ENCODE measurements at regions not wholly inside any gene's neighbourhood (a gene's known extent, or its start where the extent isn't known, plus 50 kb on each side); places are given as distances from the start of the nearest gene placed in this dataset.

DNA sequence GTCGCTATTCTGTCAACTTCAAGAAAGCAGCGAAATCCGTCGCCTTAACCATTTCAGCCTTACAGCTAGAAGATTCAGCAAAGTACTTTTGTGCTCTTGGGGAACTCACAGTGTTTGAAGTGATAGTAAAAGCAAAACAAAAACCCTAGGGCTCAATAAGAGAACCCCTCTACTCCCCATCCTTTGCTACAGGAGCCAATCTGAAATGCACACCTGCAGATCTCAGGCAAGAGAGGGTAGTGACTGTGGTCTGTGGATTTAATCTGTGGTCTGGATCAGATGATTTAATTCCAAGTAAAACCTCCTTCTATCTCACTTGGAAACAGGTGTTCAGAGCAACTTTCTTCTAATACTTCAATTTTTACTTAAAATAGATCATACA, 422.9 kb upstream of the OR4E1 start:
- ChIA-PET POLR2A (no interaction called here), CTCF (interaction anchor here (0.7 kb wide), 1 partner anchor 26 kb away, joined by 3 read pairs; no protein-coding TSS in a partner anchor)
- DNase-seq (ENCODE audit: low read depth, low spot score) = no peak
- TF ChIP-seq, protein P1, sequence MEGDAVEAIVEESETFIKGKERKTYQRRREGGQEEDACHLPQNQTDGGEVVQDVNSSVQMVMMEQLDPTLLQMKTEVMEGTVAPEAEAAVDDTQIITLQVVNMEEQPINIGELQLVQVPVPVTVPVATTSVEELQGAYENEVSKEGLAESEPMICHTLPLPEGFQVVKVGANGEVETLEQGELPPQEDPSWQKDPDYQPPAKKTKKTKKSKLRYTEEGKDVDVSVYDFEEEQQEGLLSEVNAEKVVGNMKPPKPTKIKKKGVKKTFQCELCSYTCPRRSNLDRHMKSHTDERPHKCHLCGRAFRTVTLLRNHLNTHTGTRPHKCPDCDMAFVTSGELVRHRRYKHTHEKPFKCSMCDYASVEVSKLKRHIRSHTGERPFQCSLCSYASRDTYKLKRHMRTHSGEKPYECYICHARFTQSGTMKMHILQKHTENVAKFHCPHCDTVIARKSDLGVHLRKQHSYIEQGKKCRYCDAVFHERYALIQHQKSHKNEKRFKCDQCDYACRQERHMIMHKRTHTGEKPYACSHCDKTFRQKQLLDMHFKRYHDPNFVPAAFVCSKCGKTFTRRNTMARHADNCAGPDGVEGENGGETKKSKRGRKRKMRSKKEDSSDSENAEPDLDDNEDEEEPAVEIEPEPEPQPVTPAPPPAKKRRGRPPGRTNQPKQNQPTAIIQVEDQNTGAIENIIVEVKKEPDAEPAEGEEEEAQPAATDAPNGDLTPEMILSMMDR (IDR thresholded peaks at IDR 0.05; ENCODE audit: insufficient read depth, low read length, missing control alignments) = no peak
- no peak overlapping the region for H3K4me3 ChIP-seq (ENCODE audit: low read depth, low read length)

DNA sequence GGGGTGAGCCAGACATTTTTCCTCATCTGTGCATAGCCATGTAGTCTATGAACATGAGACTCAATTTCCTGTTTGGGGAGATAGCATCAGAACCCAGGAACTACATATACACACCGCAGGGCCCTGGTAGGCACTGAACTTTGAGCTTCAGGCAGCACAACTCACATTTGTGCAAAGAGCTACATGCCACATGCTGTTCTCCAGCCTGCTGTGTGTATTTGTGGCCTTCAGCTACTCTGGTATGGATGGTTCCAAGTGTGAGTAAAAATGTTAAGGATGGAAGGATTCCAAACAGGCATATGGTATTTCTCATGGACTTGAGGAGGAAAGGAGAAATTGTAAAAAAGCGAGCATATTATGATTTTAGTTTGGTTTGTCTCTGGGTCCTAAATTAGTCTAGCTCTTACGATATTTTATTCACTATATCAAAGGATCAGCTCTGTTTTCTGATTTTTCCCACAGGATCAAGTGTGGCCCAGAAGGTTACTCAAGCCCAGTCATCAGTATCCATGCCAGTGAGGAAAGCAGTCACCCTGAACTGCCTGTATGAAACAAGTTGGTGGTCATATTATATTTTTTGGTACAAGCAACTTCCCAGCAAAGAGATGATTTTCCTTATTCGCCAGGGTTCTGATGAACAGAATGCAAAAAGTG, 422.4 kb upstream of the OR4E1 start:
- H3K4me3 ChIP-seq (ENCODE audit: low read depth, low read length) = no peak overlapping the region
- TF ChIP-seq, protein P1 (IDR thresholded peaks at IDR 0.05; ENCODE audit: insufficient read depth, low read length, missing control alignments) = no peak
- ChIA-PET POLR2A (no interaction called here), CTCF (interaction anchor here (0.7 kb wide), 1 partner anchor 26 kb away, joined by 3 read pairs; no protein-coding TSS in a partner anchor)
- no peak for DNase-seq (ENCODE audit: low read depth, low spot score)

DNA sequence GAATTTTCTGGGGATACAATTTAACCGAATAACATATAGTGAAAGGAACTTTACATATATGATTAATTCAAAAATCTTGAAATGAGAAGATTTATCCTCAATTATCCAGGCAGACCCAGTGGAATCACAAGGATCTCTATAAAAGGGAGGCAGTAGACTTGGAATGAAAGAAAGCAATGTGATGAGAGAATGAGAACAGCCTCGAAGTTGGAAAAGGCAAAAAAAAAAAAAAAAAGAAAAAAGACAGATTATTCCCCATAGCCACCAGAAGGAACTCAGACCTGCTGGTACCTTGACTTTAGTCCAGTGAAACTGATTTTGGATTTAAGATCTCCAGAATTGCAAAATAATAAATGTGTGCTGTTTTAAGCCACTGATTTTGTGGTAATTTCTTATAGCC, 416.3 kb upstream of the OR4E1 start:
- ChIA-PET POLR2A (no interaction called here), CTCF (no interaction called here)
- H3K4me3 ChIP-seq (ENCODE audit: low read depth, low read length) = no peak overlapping the region
- TF ChIP-seq, protein P1 (IDR thresholded peaks at IDR 0.05; ENCODE audit: insufficient read depth, low read length, missing control alignments) = no peak
- no peak for DNase-seq (ENCODE audit: low read depth, low spot score)

DNA sequence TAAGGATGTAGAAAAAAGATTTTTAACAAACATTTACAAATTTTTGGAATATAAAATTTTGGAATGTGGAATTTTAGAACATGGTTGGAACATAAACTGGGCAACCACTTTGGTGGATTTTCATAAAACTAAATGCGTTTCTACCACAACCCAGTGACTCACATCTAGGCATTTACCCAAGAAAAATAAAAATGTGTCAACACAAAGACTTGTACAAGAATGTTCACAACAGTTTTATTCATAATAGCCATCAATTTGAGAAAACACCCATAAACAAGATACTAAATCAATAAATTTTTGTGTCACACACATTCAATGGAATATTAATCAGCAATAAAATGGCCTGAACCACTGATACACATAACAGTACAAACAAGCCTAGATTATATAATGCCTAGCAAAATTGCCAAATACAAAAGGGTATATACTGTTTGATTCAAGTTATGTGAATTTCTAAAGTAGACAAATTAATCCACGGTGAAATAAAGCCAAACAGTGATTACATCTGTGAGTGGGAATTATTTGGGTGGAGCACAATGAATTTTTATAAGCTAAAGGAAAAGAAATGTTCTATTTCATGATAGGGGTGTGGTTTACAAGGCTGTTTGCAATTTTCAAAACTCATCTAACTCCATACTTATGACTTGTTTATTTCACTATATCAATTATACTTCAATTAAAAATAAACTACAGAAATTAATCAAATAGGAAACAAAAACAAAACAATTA, 415.2 kb upstream of the OR4E1 start:
- POLR2A ChIA-PET = no interaction called here
- TF ChIP-seq, protein P1 (IDR thresholded peaks at IDR 0.05; ENCODE audit: insufficient read depth, low read length, missing control alignments) = no peak
- CTCF ChIA-PET = no interaction called here
- no peak for DNase-seq (ENCODE audit: low read depth, low spot score)
- no peak overlapping the region for H3K4me3 ChIP-seq (ENCODE audit: low read depth, low read length)

DNA sequence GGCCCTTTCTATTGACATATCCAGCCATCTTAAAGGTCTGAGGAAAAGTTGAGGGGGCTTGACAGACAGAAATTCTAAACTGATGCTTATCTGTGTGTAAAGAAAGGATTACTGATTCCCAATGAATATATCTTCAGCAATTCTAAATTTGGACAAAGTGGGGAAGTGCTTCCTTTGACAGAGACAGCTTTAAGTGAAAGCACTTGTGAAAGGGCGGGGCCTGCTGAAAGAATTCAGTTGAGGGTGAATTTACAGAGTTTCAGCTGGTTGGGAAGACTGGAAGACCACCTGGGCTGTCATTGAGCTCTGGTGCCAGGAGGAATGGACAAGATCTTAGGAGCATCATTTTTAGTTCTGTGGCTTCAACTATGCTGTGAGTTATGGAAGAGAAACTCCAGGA, 412.5 kb upstream of the OR4E1 start:
- TF ChIP-seq, protein P1 (IDR thresholded peaks at IDR 0.05; ENCODE audit: insufficient read depth, low read length, missing control alignments) = no peak
- CTCF ChIA-PET = interaction anchor here (1.3 kb wide), 1 partner anchor 13 kb away, joined by 4 read pairs; no protein-coding TSS in a partner anchor
- POLR2A ChIA-PET = no interaction called here
- H3K4me3 ChIP-seq (ENCODE audit: low read depth, low read length) = no peak overlapping the region
- no peak for DNase-seq (ENCODE audit: low read depth, low spot score)
